ENCODE measurements at regions not wholly inside any gene's neighbourhood (a gene's known extent, or its start where the extent isn't known, plus 50 kb on each side); places are given as distances from the start of the nearest gene placed in this dataset.

GRCh38 chr10:100688201-100688600 is 57.2 kb upstream of the PAX2 start:
- TF ChIP-seq POLR2AphosphoS5 (IDR thresholded peaks at IDR 0.05) (no peak), CTCF (IDR thresholded peaks at IDR 0.05) (no peak), EP300 (IDR thresholded peaks at IDR 0.05) (no peak), POLR2A (IDR thresholded peaks at IDR 0.05) (no peak)
